GM19467 (cell line): ENCODE measurements at regions not wholly inside any gene's neighbourhood (a gene's known extent, or its start where the extent isn't known, plus 50 kb on each side); places are given as distances from the start of the nearest gene placed in this dataset.

ENCODE experiments used
- ATAC-seq: cut with Tn5 transposase; IDR thresholded peaks from one replicate; pipeline ENCODE4 v1.9.1; 2021; ENCODE audit warnings: mild to moderate bottlenecking, moderate library complexity; ENCODE audit not compliant: unreplicated experiment

DNA sequence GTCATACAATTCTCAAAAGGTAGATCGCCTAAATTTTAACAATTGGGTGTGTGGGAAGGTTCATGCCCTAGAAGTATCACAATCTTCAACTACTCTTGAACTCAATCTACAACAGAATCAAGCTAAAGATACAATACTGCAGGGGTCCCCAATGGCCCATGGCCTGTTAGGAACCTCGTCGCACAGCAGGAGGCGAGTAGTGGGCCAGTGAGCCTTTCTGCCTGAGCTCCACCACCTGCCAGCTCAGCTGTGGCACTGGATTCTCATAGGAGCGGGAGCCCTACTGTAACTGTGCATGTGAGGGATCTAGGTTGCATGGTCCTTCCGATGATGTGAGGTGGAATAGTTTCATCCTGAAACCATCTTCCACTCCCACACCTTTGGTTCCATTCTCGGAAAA, 230.6 kb downstream of the KLF12 start:
- ATAC-seq = no peak

DNA sequence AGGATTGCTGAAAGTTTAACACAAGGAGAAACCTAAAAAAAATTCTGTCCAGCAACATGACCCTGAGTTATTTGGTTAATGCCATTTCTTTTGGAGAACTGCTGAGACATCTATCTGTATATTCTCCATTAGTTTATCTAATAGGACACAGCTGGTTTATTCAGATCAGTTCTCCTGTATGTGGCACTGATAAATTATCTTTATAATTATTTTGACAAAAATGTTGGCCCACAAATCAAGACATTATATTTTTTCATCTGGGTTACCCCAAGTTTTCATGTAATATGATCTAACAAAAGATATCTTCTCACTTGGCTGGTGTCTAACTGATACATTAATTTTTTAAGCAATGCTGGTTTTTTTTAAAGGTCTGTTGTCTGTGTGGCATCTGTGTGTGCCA, 231.4 kb downstream of the KLF12 start:
- ATAC-seq = no peak

DNA sequence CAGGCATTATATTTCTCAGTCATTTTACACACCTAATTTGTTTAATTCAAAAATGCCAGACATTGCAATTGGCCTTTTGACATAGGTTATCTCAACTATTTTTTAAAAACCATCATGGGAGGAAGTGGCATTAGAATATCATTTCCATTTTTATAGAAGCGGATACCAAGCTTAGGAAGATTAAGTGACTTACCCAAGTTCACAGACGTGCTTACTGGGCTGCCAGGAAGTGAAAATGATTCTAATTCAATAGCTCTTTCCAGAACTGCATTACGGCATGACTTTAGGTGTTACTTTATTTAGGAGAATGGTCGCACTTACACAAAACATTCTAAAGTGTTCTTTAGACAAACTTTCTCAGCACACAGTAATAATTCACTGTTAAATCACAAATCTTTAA, 231.9 kb downstream of the KLF12 start:
- no peak for ATAC-seq

DNA sequence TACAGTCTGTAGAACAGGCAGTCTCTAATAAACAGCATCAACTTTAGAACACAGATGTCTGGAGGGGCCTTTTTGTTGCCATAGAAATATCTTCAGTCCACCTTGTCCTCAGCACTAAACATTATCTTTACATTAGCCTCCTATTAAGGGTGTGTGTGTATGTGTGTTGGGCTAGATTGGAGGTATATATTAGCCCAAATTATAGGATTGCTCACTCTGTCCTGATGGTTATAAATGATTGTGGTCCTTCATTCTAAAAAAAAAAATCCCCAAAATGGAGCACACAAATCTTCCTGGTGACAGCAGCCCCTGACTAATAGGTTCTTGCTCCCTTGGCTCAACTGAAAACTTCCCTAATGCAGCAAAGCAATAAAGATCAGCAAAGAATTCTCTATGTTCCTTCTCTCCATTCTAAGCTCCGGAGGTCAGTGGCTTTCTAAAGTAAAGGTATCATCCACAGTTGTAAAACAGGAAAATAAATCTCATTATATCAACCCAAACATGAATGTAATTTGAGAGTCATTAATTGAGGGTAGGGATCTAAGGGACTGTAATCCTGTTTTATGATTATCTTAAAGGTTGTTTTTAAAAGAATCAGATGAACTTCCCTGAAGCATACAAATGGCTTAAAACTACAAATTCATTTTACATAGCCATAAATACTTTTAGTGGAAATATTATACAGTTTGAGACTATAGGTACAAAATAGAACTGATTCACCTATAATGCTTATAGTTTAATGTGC, 232.7 kb downstream of the KLF12 start:
- no peak for ATAC-seq

DNA sequence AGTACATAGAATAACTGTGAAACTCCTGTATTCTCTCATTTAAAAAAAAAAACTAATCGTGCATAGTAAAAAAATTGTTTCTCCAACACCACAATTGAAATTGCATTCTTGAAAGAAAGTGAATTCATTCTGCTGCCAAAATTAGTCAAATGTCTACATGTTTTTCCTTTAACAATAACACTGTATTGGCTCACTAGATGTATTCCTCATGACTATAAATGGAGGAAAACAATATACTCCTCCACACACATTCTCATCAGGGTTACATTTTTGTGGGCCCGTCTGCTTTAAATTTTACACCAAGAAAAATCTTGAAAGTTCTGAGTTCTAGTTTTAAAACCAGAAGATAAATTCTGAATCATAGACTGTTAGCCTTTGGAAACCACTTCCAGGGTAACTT, 233.6 kb downstream of the KLF12 start:
- no peak for ATAC-seq

DNA sequence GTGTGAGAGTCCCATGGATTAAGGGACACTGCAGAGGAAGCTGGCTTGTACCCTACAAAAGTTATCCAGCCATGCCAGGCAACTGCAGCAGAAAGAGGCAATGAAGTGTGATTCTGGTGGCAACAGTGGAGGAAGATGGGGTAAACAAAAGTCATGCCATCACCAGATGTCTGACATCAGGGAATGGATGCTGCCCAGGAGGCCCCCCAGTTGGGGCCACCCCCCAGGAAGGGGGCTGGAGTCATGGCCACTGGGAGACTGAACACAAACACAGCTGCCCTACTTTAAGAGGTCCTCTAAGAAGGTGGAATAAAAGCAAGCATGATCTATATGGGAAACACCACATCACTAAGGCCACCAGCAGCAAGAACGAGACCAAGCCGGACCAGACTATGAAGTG, 235.3 kb downstream of the KLF12 start:
- no peak for ATAC-seq

DNA sequence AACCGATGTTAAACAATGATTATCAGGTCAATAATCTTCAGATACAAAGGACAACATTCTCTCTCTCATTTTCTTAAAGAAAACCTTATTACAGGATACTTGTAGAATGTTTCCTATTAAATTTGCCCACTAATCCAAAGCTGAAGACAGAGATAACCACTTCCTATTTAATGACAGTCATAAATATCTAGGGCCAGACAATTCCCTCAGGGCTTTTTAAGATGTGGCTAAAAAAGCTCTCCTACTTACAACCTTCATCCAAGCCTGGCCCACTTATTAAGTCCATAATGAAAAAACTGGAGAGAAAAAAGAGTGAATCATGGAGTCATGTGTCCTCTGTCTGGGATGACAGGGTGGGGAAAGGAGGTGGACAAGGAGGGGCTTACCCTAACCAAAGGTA, 235.9 kb downstream of the KLF12 start:
- ATAC-seq = no peak

DNA sequence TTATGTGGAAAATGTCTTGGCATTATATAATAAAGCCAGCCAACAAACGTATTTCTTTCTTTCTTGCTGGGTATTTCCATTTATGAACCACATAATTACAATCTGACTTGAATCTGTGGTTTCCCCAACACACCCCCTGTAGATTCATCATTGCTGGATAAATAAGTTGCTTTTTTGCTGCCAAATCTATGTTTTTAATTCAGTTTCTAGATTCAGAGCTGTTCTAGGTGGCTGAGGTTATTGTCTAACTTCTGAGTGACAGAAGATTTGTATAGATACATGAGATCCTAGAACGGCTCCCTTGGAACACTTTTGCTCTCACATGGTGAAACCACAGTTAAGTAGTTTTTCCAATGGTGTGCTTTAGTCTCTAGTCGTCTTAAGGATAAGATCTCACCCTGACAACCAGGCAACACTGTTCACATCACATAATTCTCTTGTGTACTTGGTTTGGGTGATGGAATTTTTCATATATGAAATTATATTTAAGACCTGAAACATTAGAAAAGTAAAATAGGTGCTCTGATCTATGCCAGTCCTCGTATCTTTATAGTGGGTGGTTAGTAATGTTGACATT, 239.1 kb downstream of the KLF12 start:
- ATAC-seq = no peak

DNA sequence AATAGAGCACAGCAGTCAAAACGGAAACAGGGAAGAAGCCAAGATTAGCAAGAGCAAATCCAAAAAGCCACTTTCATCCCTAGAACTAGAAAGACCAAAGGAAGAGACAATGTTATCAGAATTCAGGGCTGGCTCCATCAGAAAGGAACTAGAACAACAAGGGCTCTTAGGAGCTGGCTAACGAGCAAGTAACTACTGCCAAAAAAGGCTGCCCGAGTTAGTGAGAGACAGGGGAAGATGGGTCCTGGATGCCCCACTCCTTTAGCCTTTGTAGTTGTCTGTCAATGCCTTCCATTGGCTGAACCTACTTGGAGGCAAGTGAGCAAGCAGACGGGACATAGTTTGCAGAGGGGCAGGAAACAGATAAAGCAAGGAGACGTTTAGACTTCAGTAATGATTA, 240.4 kb downstream of the KLF12 start:
- ATAC-seq = no peak

DNA sequence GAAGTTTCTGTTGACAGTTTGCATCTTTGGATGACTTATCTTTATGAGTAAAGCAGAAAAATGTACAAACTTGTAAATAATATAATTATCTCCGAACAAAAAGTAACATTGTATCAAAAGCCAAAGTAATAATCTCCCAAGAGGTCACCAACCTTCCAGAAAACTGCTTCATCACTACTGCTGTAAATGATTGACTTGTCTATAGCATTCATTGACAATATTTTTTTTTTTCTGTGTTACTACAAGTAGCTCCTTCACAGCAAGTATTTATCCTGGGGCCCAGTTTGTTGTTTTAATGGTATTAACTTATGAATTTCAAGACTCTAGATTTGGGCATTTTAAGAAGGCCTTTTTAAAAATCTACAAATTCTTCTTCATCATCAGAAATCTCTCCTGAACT, 242.4 kb downstream of the KLF12 start:
- no peak for ATAC-seq

DNA sequence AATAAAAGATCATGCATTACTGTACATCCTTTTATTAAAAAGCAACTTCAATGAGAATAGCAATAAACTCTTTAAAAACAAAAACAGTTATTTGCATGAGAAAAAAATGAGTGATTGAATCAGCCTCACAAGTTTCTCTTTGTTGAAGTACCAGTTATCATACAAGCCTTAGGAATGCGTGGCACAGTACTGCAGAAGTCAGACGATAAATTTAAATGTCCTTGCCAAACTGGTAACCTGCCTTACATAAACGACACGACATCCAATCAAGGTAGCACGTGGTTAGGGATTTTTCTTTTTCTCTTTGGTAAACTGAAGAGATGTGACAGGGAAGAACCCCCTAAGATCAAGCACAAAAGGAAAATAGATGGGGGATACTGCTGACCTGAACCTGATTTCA, 251.0 kb downstream of the KLF12 start:
- ATAC-seq = no peak

DNA sequence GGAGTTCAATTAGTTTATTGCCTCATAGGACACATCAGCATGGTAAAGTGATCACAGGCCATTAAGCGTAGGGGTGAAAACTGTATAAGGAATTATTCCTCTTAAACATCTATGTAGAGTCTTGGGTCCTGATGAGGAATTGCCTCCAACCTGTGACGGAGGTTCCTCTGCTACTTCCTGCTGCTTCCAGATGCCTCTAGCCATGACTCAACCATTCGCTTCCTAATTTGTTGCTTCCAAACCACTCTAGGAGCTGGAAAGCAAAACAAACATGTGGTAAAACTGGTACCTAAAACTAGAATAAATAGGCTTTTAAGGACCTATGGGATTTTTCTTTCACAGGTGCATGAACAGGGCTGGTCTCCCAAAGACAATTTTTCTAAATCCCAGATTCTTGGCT, 253.8 kb downstream of the KLF12 start:
- ATAC-seq = no peak

DNA sequence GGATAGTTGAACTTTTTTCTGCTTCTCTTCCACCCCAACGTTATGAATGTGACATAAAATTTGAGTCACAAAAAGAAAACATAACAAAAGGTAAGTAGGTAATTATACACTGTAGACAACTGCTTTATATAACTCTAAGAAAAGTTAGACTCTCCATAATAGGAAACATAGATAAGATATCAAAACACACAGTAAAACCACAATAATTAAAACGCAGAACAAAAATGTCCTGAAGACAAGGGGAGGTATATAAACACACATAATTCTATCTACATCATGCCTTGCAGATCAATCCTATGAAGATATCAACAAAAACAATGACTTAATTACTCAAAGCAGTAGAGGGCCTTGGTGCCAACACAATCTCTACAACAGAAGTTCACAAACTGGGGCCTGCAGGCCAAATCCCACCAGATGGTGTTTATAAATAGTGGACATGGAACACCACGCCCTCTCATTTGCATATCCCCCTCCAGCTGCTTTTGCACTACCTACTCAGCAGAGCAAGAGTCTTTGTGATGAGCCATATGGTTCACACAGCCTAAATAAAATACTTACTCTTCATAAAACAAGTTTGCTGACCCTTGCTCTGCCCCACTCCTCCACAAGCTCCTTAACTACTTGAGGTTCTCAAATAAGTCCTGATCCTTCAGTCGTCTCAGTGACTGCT, 254.7 kb downstream of the KLF12 start:
- ATAC-seq = no peak

DNA sequence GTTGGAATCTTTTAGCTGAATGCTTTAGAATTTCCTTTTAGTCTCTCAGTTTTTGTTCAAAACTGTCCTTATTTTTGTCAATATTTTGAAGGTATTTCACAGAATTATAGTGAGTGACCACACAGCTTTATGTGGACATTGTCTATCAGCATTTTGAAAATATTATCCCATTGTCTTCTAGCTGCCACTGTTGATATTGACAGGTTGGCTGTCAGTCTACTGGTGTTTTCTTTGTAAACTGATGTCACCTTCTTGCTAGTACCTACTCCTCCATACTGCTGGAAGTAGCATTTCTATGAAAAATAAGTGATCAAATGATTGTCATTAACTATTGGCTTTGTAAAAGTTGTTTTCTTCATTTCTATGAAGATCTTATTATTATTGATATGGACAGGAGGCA, 256.8 kb downstream of the KLF12 start:
- no peak for ATAC-seq

DNA sequence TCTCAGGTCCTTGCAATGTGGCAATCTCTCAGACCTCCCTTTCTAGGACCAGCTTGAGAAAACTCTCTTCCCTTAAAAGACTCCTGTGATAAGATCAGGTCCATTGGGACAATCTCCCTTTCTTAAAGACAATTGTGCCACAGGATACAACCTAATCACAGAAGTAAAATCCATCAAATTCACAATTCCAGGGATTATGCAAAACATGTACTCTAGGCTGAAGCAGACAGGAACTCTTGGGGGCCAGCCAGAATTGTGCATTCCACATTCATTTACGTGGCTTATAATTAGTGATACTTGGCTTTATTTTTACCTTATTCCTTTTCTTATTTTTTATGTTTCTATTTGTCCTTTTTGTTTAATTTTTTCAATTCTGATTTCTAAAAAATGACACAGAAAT, 257.9 kb downstream of the KLF12 start:
- ATAC-seq = no peak

DNA sequence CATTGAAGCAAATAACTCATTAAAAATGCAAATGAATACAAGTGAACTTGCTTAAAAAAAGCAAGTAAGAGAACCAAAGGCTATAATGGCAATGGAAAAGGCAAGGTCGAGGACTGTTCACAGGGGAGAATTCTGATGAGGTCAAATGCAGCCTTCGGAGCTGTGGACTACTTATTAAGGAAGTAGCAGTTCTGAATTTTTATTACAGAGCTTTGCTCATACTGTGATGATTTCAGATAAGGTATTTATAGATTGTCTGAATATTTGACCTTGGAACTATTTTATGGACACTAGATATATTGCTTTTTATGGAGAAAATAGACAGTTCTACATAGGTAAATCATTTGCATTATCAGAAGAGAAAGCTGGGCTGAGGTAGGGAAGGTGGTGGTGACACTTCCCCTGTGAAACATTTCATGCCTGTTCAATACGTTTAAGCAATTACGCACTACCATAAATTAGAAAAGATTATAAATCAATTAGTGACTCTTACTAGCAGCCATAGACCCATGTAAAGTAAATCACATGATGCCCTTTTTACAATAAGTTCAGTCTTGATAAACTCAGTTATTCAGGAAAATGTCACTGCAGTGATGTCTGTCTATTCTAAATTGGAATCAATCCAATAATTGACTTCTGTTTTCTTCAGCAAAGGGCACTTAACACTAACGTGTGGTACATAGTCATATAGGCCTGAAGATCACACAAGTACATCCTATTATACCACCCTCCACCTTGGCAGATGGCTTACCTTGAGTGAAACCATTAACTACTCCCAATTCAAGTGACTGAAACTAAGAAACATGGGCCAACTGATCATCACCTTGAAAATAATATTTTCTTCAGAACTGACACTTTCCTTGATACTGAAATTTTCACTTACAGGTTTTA, 260.0 kb downstream of the KLF12 start:
- ATAC-seq = no peak

DNA sequence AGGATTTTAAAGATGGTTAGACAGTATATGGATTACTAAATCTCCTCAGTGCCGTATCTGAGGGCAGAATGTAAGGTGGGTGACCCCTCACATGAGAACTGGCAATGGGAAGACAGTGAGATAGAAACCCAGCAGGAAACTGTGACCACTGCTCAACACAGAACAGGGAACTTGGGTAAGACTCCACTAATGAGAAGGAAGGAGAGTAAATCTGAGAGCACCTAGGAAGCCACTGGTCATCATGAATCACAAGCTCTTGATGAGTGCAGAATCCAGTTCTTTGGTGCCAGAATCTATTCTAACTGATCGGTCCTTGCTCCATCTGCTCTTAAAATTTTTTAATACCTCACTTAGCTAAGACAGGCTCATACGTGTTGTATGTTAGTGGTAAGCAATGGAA, 261.8 kb downstream of the KLF12 start:
- ATAC-seq = no peak

DNA sequence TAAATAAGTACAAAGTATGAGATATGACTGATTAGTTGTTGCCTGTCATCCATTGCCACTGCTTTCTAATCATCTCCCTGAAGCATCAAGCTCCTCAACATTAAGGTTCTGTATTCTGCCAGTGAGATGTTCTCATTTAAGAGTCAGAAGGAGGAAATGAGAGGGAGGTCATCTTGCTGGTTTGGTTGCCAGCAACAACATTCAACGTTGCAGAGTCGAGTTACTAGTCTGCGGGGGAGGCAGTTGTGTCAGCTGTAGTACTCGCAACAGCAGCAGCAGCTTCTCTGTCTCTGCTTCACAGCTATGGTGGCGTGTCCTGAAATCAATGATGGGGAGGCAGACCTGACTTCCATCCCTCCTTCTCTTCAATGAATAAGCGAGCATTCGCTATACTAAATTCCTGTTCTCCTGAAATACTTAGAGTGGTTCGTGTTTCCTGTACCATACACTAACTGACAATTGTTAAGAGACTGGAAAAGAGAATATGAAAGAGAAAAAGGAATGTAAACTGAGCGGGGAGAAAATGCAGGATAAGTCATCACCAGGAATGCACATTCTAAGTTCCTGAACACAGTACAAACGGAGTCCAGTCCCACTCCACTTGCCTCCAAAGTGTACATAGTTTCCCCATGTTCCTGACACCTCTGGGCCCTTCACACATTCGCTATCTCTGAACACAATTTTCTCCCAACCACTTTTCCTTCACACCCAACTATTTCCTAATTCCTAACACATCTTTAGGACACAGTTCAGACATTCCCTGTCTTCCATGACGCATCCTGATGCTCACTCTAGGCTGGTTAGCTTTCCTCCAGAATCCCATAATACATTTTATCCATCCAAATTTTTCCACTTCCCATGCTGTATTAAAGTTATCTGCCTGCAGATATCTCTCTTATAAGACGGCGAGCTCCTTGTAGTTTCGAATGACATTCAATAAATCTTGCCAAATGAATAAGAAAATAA, 263.0 kb downstream of the KLF12 start:
- ATAC-seq = no peak

DNA sequence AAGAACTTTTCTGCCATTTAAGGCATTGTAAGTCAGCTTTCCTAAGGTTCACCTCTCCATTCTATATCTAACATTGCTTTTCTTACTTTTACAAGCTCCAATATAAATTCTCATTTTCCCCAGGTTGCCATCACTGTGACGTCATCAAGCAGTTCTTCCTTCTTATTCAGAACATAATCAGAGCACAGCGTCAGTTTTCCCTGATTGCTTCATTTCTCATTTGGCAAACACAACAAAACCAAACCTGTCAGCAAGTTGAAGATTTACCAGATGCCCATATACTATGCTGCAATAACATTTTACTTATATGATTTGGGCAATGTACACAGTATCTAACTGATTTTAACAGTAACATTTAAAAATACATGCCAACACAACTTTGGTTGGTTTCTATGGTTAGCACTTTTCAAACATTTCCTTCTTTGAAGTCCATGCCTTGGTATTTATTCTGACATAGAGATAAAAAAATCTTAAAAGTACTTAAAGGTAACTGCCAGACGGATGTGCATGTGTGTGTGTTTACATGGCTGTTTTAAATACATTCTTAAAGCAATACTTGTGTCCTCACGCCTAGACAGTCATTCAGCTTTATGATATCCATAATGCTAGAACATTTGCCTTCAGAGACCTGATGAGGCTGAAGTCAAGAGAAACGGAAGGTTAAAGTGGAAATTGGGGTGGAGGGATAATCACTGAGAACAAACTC, 264.0 kb downstream of the KLF12 start:
- no peak for ATAC-seq

DNA sequence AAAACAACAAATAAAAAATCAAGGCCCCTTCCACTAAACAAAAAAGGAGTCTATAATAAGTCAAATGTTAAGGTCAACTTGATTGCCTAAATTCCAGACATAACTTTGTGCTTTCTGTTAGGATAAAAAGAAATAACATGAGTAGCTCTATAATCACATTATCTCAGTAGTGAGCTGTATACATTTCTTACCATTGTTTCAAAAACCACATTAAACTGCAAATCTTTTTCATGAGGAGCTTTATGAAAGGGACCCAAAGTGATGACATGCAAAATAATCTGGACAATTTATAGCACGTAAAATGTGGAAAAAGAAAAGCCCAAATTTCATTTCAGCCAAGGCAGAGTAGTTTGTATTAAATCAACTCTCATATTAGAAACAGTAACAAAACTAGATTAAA, 269.2 kb downstream of the KLF12 start:
- no peak for ATAC-seq
